HEK293 (cell line): ENCODE measurements at regions not wholly inside any gene's neighbourhood (a gene's known extent, or its start where the extent isn't known, plus 50 kb on each side); places are given as distances from the start of the nearest gene placed in this dataset.

Source experiments
- HOXD13 ChIP-seq: sonication (generic); formaldehyde crosslinking; IDR thresholded peaks from 2 replicates; pipeline ENCODE4 v1.8.0; 2022; ENCODE audit warnings: missing genetic modification reagents, borderline replicate concordance
- KLF7 ChIP-seq: fragments of 450-650 bp; formaldehyde crosslinking; IDR thresholded peaks from 2 replicates; pipeline ENCODE4 v1.5.1; 2016; ENCODE audit warnings: missing biosample characterization, missing genetic modification characterization, borderline replicate concordance
- KLF9 ChIP-seq: fragments of 450-650 bp; formaldehyde crosslinking; IDR thresholded peaks from 2 replicates; pipeline ENCODE4 v1.5.1; 2016; ENCODE audit warnings: missing biosample characterization, missing genetic modification characterization, low read depth
- SALL2 ChIP-seq: fragments of 450-650 bp; formaldehyde crosslinking; IDR thresholded peaks from 2 replicates; pipeline ENCODE4 v1.5.0; 2017; ENCODE audit warnings: missing biosample characterization, mild to moderate bottlenecking, missing genetic modification characterization, borderline replicate concordance
- ZBTB49 ChIP-seq: fragments of 450-650 bp; formaldehyde crosslinking; IDR thresholded peaks from 2 replicates; pipeline ENCODE4 v1.5.1; 2016; ENCODE audit warnings: missing biosample characterization, missing genetic modification characterization, low read depth
- ZNF112 ChIP-seq: fragments of 450-650 bp; formaldehyde crosslinking; IDR thresholded peaks from 2 replicates; pipeline ENCODE4 v1.5.0; 2017; ENCODE audit warnings: missing biosample characterization, missing genetic modification characterization
- ZNF580 ChIP-seq: fragments of 450-650 bp; formaldehyde crosslinking; IDR thresholded peaks from 2 replicates; pipeline ENCODE4 v1.5.1; 2016; ENCODE audit warnings: missing biosample characterization, missing genetic modification characterization
- ZNF585B ChIP-seq: fragments of 450-650 bp; formaldehyde crosslinking; IDR thresholded peaks from 2 replicates; pipeline ENCODE4 v1.5.1; 2016; ENCODE audit warnings: missing biosample characterization, missing genetic modification characterization
- ZNF600 ChIP-seq: fragments of 450-650 bp; formaldehyde crosslinking; IDR thresholded peaks from 2 replicates; pipeline ENCODE4 v1.5.1; 2016; ENCODE audit warnings: missing biosample characterization, missing genetic modification characterization
- ZNF792 ChIP-seq: fragments of 450-650 bp; formaldehyde crosslinking; IDR thresholded peaks from 2 replicates; pipeline ENCODE4 v1.5.1; 2016; ENCODE audit warnings: missing biosample characterization, missing genetic modification characterization
- TF ChIP-seq, protein P1 (sequence below): fragments of 450-650 bp; formaldehyde crosslinking; IDR thresholded peaks from 2 replicates; pipeline ENCODE4 v1.5.1; 2016; ENCODE audit warnings: missing biosample characterization, missing genetic modification characterization
- TF ChIP-seq, protein P2 (sequence below): fragments of 450-650 bp; formaldehyde crosslinking; IDR thresholded peaks from 2 replicates; pipeline ENCODE4 v1.5.1; 2016; ENCODE audit warnings: missing biosample characterization, missing genetic modification characterization
- TF ChIP-seq, protein P3 (sequence below): fragments of 450-650 bp; formaldehyde crosslinking; IDR thresholded peaks from 2 replicates; pipeline ENCODE4 v1.5.1; 2016; ENCODE audit warnings: missing biosample characterization, missing genetic modification characterization, borderline replicate concordance

DNA sequence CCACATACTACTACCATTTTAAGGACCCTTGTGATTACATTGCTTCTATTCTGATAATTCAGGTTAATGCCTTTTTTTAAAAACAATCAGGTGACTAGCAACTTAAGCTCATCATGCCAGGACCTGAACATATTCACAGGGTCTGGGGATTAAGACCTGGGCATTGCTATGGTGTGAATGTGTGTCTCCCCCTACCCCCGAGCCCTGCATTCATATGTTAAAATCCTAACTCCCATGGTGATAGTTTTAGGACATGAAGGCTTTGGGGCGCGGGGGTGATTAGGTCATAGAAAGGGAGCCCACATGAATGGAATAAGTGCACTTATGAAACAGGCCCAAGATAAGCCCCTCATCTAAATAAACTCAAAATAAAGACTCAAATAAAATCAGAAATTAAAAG lies 734.4 kb upstream of the PABPC4L start:
- TF ChIP-seq, protein P1, sequence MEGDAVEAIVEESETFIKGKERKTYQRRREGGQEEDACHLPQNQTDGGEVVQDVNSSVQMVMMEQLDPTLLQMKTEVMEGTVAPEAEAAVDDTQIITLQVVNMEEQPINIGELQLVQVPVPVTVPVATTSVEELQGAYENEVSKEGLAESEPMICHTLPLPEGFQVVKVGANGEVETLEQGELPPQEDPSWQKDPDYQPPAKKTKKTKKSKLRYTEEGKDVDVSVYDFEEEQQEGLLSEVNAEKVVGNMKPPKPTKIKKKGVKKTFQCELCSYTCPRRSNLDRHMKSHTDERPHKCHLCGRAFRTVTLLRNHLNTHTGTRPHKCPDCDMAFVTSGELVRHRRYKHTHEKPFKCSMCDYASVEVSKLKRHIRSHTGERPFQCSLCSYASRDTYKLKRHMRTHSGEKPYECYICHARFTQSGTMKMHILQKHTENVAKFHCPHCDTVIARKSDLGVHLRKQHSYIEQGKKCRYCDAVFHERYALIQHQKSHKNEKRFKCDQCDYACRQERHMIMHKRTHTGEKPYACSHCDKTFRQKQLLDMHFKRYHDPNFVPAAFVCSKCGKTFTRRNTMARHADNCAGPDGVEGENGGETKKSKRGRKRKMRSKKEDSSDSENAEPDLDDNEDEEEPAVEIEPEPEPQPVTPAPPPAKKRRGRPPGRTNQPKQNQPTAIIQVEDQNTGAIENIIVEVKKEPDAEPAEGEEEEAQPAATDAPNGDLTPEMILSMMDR (tag by site-specific recombination): no peak
- TF ChIP-seq ZNF600 (no peak), ZNF585B (tag by site-specific recombination) (no peak), KLF7 (tag by site-specific recombination) (no peak), KLF9 (no peak), ZNF792 (tag by site-specific recombination) (no peak), ZNF112 (no peak), SALL2 (tag by site-specific recombination) (no peak), HOXD13 (CRISPR knock-in tag) (no peak), ZBTB49 (tag by site-specific recombination) (no peak), ZNF580 (no peak)
- TF ChIP-seq, protein P2, sequence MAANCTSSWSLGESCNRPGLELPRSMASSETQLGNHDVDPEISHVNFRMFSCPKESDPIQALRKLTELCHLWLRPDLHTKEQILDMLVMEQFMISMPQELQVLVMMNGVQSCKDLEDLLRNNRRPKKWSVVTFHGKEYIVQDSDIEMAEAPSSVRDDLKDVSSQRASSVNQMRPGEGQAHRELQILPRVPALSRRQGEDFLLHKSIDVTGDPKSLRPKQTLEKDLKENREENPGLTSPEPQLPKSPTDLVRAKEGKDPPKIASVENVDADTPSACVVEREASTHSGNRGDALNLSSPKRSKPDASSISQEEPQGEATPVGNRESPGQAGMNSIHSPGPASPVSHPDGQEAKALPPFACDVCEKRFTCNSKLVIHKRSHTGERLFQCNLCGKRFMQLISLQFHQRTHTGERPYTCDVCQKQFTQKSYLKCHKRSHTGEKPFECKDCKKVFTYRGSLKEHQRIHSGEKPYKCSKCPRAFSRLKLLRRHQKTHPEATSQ (tag by site-specific recombination): no peak
- TF ChIP-seq, protein P3, sequence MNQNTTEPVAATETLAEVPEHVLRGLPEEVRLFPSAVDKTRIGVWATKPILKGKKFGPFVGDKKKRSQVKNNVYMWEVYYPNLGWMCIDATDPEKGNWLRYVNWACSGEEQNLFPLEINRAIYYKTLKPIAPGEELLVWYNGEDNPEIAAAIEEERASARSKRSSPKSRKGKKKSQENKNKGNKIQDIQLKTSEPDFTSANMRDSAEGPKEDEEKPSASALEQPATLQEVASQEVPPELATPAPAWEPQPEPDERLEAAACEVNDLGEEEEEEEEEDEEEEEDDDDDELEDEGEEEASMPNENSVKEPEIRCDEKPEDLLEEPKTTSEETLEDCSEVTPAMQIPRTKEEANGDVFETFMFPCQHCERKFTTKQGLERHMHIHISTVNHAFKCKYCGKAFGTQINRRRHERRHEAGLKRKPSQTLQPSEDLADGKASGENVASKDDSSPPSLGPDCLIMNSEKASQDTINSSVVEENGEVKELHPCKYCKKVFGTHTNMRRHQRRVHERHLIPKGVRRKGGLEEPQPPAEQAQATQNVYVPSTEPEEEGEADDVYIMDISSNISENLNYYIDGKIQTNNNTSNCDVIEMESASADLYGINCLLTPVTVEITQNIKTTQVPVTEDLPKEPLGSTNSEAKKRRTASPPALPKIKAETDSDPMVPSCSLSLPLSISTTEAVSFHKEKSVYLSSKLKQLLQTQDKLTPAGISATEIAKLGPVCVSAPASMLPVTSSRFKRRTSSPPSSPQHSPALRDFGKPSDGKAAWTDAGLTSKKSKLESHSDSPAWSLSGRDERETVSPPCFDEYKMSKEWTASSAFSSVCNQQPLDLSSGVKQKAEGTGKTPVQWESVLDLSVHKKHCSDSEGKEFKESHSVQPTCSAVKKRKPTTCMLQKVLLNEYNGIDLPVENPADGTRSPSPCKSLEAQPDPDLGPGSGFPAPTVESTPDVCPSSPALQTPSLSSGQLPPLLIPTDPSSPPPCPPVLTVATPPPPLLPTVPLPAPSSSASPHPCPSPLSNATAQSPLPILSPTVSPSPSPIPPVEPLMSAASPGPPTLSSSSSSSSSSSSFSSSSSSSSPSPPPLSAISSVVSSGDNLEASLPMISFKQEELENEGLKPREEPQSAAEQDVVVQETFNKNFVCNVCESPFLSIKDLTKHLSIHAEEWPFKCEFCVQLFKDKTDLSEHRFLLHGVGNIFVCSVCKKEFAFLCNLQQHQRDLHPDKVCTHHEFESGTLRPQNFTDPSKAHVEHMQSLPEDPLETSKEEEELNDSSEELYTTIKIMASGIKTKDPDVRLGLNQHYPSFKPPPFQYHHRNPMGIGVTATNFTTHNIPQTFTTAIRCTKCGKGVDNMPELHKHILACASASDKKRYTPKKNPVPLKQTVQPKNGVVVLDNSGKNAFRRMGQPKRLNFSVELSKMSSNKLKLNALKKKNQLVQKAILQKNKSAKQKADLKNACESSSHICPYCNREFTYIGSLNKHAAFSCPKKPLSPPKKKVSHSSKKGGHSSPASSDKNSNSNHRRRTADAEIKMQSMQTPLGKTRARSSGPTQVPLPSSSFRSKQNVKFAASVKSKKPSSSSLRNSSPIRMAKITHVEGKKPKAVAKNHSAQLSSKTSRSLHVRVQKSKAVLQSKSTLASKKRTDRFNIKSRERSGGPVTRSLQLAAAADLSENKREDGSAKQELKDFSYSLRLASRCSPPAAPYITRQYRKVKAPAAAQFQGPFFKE (tag by site-specific recombination): no peak
